IMR-90 (cell line): ENCODE measurements at regions not wholly inside any gene's neighbourhood (a gene's known extent, or its start where the extent isn't known, plus 50 kb on each side); places are given as distances from the start of the nearest gene placed in this dataset.
"Not testable (repeated sequence)": the region's sequence is repeated elsewhere in the genome, so short reads cannot be mapped to it uniquely, and the experiment has no call there.

ENCODE experiments used
- ATAC-seq: fragments of 200-7000 bp; cut with Tn5 transposase; 2 replicates; pipeline ENCODE4 v1.9.1; 2020; ENCODE audit warnings: low read depth, mild to moderate bottlenecking, moderate library complexity
- BruUV-seq: library from RNA; stranded (reverse); fragments of 400-500 nt; replicated peaks from 2 replicates; lab custom pipeline; 2021; lab: Mats Ljungman, UMichigan
- CTCF ChIA-PET: fragments of 300-600 bp; formaldehyde crosslinking; extraction: SDS; loops from one replicate; lab custom pipeline; 2021; ENCODE audit warnings: antibody characterized with exemption; lab: Yijun Ruan, JAX
- POLR2A ChIA-PET: fragments of 300-600 bp; sonication (Branson Sonifier 250); formaldehyde crosslinking; loops from one replicate; lab custom pipeline; 2022; ENCODE audit warnings: antibody characterized with exemption; ENCODE audit not compliant: unreplicated experiment; lab: Charles Lee
- DNase-seq: peaks from one replicate; pipeline ENCODE4 v3.0.0; 2013
- H2AFZ ChIP-seq: replicated peaks from 2 replicates; pipeline ENCODE3; 2013; ENCODE audit warnings: low read length, mild to moderate bottlenecking; ENCODE audit not compliant: poor library complexity
- H2AK5ac ChIP-seq: 2 replicates; pipeline ENCODE4 v1.6.1; 2013; ENCODE audit warnings: low read depth, low read length, inconsistent platforms
- H2AK9ac ChIP-seq: replicated peaks from 2 replicates; pipeline ENCODE3; 2013; ENCODE audit warnings: mild to moderate bottlenecking, low read depth, low read length, moderate library complexity; ENCODE audit not compliant: poor library complexity
- H2BK120ac ChIP-seq: 2 replicates; pipeline ENCODE4 v1.6.1; 2013; ENCODE audit warnings: low read depth, low read length, inconsistent platforms
- H2BK15ac ChIP-seq: 3 replicates; pipeline ENCODE4 v1.6.1; 2013; ENCODE audit warnings: low read depth, low read length, inconsistent platforms
- H2BK20ac ChIP-seq: 2 replicates; pipeline ENCODE4 v1.6.1; 2013; ENCODE audit warnings: low read depth, mild to moderate bottlenecking, inconsistent platforms, low read length, moderate library complexity
- H2BK5ac ChIP-seq: 2 replicates; pipeline ENCODE4 v1.6.1; 2013; ENCODE audit warnings: mild to moderate bottlenecking, low read depth, low read length, inconsistent platforms; ENCODE audit not compliant: poor library complexity, severe bottlenecking
- H3K14ac ChIP-seq: replicated peaks from 2 replicates; pipeline ENCODE4 v1.6.1; 2013; ENCODE audit warnings: low read depth, low read length, inconsistent platforms
- H3K18ac ChIP-seq: 2 replicates; pipeline ENCODE4 v1.6.1; 2013; ENCODE audit warnings: low read depth, low read length, control low read depth
- H3K23ac ChIP-seq: 2 replicates; pipeline ENCODE4 v1.6.1; 2013; ENCODE audit warnings: low read depth, low read length, inconsistent platforms
- H3K27ac ChIP-seq: 2 replicates; pipeline ENCODE4 v1.5.1; 2013; ENCODE audit warnings: mild to moderate bottlenecking, control low read depth, low read length; ENCODE audit not compliant: insufficient read depth
- H3K27me3 ChIP-seq: 2 replicates; pipeline ENCODE4 v1.6.1; 2013; ENCODE audit warnings: low read length; ENCODE audit not compliant: control insufficient read depth, insufficient read depth
- H3K36me3 ChIP-seq: 2 replicates; pipeline ENCODE4 v1.6.1; 2013; ENCODE audit warnings: low read length, mixed read lengths; ENCODE audit not compliant: control insufficient read depth, insufficient read depth
- H3K4ac ChIP-seq: 2 replicates; pipeline ENCODE4 v1.6.1; 2013; ENCODE audit warnings: low read depth, low read length, inconsistent platforms
- H3K4me1 ChIP-seq: 2 replicates; pipeline ENCODE4 v1.6.1; 2013; ENCODE audit warnings: low read length, mixed read lengths; ENCODE audit not compliant: control insufficient read depth, insufficient read depth
- H3K4me2 ChIP-seq: 2 replicates; pipeline ENCODE4 v1.6.1; 2013; ENCODE audit warnings: low read depth, mild to moderate bottlenecking, control low read depth, low read length, moderate library complexity
- H3K4me3 ChIP-seq: 2 replicates; pipeline ENCODE4 v1.5.1; 2013; ENCODE audit warnings: low read depth, mild to moderate bottlenecking, control low read depth, low read length, moderate library complexity; ENCODE audit not compliant: insufficient read depth
- H3K56ac ChIP-seq: 2 replicates; pipeline ENCODE4 v1.6.1; 2013; ENCODE audit warnings: low read length, inconsistent platforms; ENCODE audit not compliant: insufficient read depth; ENCODE audit errors: extremely low read depth
- H3K79me1 ChIP-seq, 2 experiments: 2 replicates each; pipeline ENCODE4 v1.6.1; 2013; ENCODE audit warnings: low read length in 2 of 2, inconsistent platforms in 1 of 2, low read depth in 1 of 2
- H3K9ac ChIP-seq: 2 replicates; pipeline ENCODE4 v1.6.1; 2013; ENCODE audit warnings: low read depth, low read length, control low read depth
- H3K9me1 ChIP-seq: 2 replicates; pipeline ENCODE4 v1.6.1; 2013; ENCODE audit warnings: low read length, inconsistent platforms; ENCODE audit not compliant: insufficient read depth
- H3K9me3 ChIP-seq: 2 replicates; pipeline ENCODE4 v1.6.1; 2013; ENCODE audit warnings: low read length; ENCODE audit not compliant: control insufficient read depth, insufficient read depth
- H4K20me1 ChIP-seq: 2 replicates; pipeline ENCODE4 v1.6.1; 2013; ENCODE audit warnings: low read length, inconsistent platforms; ENCODE audit not compliant: insufficient read depth
- H4K5ac ChIP-seq: 2 replicates; pipeline ENCODE4 v1.6.1; 2013; ENCODE audit warnings: mild to moderate bottlenecking, low read depth, low read length, control low read depth
- H4K8ac ChIP-seq, 2 experiments: 2 replicates each; pipeline ENCODE4 v1.6.1; 2013; ENCODE audit warnings: low read depth in 2 of 2, low read length in 2 of 2, control low read depth in 1 of 2, inconsistent platforms in 1 of 2
- H4K91ac ChIP-seq: 2 replicates; pipeline ENCODE4 v1.6.1; 2013; ENCODE audit warnings: low read depth, low read length, inconsistent platforms; ENCODE audit not compliant: insufficient read depth
- WGBS, 2 experiments: methylation state at CpG; one replicate each; pipeline versions ENCODE4 v1.1.5 to v1.1.7; 2013; ENCODE audit warnings: missing lambda C conversion rate in 2 of 2; ENCODE audit not compliant: insufficient read length in 1 of 2; ENCODE audit errors: extremely low coverage in 2 of 2; 5-methylcytosine and 5-hydroxymethylcytosine counted together
- dilution Hi-C: fragments of 300-500 bp; cut with HindIII; formaldehyde crosslinking; loops from one replicate; pipeline ENCODE4 v1.14.3; 2018; ENCODE audit warnings: low sequenced_read_pairs; ENCODE audit not compliant: unreplicated experiment
- in situ Hi-C: fragments of 300-500 bp; cut with MboI; formaldehyde crosslinking; loops from 3 replicates; pipeline ENCODE4 v1.14.3; 2019; ENCODE audit warnings: low sequenced_read_pairs, inconsistent platforms, mixed read lengths
- intact Hi-C: fragments of 100-400 bp; cut with micrococcal nuclease; formaldehyde crosslinking; loops from 2 replicates; pipeline ENCODE4 v1.10.0; 2022

GRCh38 chr1:234814235-234814634, 204.3 kb upstream of the IRF2BP2 start:
- H3K9ac ChIP-seq, H2AK5ac ChIP-seq, CTCF ChIA-PET, H2BK5ac ChIP-seq, H3K9me3 ChIP-seq, DNase-seq, H3K4me1 ChIP-seq, H3K36me3 ChIP-seq, BruUV-seq, H3K4me3 ChIP-seq, H2BK20ac ChIP-seq, intact Hi-C loops, H3K4me2 ChIP-seq, H2BK15ac ChIP-seq, H3K56ac ChIP-seq, H4K5ac ChIP-seq, H3K23ac ChIP-seq, POLR2A ChIA-PET, H4K20me1 ChIP-seq, H3K18ac ChIP-seq, in situ Hi-C loops, H3K27ac ChIP-seq, H2AK9ac ChIP-seq, H2BK120ac ChIP-seq, H3K79me1 ChIP-seq, H3K4ac ChIP-seq, H3K27me3 ChIP-seq, H2AFZ ChIP-seq, H4K91ac ChIP-seq, H3K9me1 ChIP-seq, ATAC-seq, dilution Hi-C loops, H3K14ac ChIP-seq, H4K8ac ChIP-seq: not testable (repeated sequence)
- WGBS, 2 experiments, result no CpG with 5 or more reads among the region's 7 CpGs
